Endometrium (tissue), 2 donors: ENCODE measurements at regions not wholly inside any gene's neighbourhood (a gene's known extent, or its start where the extent isn't known, plus 50 kb on each side); places are given as distances from the start of the nearest gene placed in this dataset.
"Not testable (repeated sequence)": the region's sequence is repeated elsewhere in the genome, so short reads cannot be mapped to it uniquely, and the experiment has no call there.

ENCODE experiments used
- FAIRE-seq: peaks from 2 replicates; lab custom pipeline; 2012; peaks lifted over from hg19 to GRCh38; lab: Jason Lieb, UNC
- donor health status: control.
- donor health status: control.

DNA sequence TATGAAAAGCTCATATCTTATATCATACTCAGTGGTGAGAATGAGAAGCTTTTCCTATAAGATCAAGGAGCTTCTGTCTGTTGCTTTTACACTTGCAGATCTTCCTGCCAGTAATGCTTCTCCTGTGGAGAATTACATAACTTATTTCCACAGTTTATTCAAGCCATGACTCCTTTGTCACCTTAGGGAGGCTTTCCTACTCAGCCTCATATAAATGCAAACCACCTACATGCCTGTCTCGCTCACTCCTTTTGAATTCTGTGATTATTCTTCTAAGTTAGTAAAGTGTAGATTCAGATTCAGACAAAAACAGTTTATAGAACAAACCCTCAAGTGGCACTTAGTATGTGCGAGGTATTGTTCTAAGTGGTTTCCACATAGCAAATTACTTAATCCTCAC lies 716.1 kb upstream of the ANO3 start:
- FAIRE-seq: no peak

- no peak for FAIRE-seq
Observed at GRCh38 chr11:25625094-25625493, 706.8 kb upstream of the ANO3 start.

DNA sequence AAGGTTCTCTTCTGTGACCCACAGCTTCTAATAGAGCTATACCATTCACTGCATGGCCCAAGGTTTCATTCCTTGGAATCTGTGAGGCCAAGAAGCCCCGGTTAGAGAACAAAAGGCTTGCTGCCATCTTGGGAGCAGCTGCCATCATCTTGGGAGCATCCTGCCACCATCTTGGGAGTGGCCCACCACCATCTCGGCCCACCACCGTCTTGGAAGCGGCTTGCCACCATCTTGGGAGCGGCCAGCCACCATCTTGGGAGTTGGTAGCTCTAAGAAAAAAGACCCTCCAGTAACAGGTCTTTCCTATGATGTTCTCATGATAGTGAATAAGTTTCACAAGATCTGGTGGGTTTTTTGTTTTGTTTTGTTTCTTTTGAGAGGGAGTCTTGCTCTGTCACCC lies 703.9 kb upstream of the ANO3 start:
- no peak for FAIRE-seq

- FAIRE-seq: no peak
Observed at GRCh38 chr11:25633230-25633629, 698.7 kb upstream of the ANO3 start.

GRCh38 chr11:25649220-25649619 lies 682.7 kb upstream of the ANO3 start:
- not testable (repeated sequence) for FAIRE-seq

DNA sequence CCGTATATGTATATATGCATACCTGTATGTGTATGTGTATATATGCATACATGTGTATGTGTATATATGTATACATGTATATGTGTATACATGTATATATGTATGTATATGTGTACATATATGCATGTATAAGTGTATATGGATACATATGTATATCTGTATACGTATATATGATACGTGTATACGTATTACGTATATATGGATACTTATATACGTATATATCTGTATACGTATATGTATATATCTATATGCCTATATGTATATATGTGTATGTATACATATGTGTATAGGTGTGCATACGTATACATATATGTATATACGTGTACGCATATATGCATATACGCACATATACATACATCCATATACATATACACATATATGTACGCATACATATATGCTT lies 681.6 kb upstream of the ANO3 start:
- FAIRE-seq: no peak

- no peak for FAIRE-seq
Observed at GRCh38 chr11:25655636-25656035, 676.3 kb upstream of the ANO3 start.

DNA sequence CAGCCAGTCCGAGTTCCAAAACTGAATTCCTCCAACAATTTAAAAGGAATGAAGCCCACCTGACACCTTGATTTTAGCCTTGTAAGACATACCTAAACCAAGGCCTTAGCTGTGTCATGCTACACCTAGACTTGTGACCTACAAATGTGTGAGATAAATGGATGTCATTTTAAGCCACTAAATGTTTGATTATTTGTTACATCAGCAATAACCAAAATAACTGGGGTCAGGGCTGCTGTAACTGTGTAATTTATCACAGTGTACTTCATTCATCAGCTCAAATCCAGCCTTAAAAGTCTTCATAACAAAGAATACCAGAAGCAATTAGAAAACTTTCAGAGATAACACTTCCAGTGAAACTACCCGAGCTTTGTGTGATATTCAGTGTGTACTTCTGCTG lies 673.0 kb upstream of the ANO3 start:
- no peak for FAIRE-seq

- FAIRE-seq: no peak
Observed at GRCh38 chr11:25659706-25660105, 672.2 kb upstream of the ANO3 start.

DNA sequence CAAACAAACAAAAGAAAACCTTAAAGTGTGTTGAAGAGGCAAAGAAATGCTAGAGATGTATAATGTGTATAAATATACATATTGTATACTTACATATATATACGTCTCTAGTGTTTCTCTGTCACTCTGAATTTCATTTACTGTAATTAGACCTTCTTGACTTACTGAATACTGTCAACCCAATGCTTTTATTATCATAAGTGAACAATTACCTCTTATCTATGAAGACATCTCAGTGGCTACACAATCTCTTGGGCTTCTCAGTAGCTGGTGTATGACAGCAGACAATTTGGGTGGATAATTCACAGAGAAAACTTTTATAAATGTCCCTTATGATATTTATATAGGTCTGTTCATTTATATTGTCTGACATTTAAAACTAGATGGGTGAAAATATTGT lies 664.1 kb upstream of the ANO3 start:
- no peak for FAIRE-seq

DNA sequence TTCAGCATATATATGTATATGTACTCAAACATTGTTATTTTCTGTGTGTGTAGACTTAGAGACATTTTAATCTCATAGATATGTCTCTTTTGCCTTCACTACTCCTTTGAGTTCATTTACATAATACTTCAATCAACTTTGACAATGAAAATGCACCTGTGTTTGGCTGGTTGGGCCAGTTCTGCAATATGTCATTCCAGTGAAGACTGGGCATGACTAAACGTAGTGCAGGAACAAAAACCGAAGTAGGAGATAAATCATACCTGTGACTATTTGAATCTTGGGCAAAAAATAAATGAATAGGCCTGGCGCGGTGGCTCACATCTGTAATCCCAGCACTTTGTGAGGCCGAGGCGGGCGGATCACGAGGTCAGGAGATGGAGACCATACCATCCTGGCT lies 640.0 kb upstream of the ANO3 start:
- no peak for FAIRE-seq

- no peak for FAIRE-seq
Observed at GRCh38 chr11:25702417-25702816, 629.5 kb upstream of the ANO3 start.

GRCh38 chr11:25710975-25711374 lies 621.0 kb upstream of the ANO3 start:
- FAIRE-seq: no peak

DNA sequence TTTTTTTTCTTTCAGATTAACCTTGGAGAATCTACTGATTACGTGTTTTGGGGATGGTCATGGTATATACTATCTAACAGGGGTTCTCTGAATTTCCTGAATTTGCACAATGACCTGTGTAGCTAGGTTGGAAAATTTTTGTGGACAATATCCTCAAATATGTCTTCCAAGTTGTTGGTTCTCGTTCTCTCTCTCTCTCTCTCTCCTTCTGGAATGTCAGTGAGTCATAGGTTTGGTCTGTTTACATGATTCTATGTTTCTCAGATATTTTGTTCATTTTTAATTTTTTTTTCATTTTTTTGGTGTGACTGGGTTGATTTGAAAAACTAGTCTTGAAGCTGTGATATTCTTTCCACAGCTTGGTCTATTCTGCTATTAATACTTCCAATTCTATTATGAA lies 604.0 kb upstream of the ANO3 start:
- FAIRE-seq: no peak

DNA sequence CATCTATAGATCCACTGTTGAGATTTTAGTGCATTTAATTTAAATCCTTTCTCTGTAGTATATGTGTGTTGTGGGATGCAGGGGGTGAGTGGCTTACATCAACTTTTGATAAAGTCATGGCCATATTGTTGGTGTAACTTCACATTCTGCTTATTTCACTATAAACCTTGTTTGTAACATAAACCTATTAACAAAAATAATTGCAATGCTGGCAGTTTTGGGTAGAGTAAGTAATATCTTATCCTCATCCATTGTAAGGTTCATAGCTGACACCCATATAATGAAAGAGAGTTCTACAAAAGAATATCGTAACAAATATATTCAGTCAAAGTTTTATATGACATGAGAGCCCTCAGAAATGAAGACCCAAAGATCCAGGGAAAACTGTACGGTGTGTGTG lies 601.7 kb upstream of the ANO3 start:
- no peak for FAIRE-seq

- no peak for FAIRE-seq
Observed at GRCh38 chr11:25733777-25734176, 598.2 kb upstream of the ANO3 start.

DNA sequence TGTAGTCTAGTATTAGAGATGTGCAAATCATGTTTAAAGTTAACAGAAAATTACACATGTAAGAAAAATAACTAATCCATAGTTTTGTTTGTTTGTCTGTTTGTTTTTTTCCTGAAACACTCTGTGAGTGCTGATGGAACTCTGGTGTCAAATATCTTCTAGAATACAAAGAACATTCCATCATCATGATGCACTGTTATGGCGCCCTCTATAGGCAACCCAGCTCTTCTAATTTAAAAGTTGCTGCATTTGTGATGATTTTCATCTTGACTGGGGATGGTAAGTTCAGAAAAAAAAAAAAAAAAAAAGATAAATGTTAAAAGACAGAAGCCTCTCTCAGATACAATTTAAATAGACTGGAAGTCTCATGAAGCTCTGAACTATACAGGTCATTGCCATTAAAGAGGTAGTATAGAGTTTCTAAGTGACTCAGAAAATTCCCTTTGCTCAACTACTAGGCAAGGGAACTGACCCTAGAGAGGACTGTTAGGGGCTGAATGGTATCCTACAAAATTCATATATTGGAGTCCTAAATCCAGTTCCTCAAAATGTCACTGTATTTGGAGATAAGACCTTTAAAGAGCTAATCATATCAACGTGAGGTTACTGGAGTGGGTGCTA lies 597.2 kb upstream of the ANO3 start:
- peak; percentile 46 for FAIRE-seq

DNA sequence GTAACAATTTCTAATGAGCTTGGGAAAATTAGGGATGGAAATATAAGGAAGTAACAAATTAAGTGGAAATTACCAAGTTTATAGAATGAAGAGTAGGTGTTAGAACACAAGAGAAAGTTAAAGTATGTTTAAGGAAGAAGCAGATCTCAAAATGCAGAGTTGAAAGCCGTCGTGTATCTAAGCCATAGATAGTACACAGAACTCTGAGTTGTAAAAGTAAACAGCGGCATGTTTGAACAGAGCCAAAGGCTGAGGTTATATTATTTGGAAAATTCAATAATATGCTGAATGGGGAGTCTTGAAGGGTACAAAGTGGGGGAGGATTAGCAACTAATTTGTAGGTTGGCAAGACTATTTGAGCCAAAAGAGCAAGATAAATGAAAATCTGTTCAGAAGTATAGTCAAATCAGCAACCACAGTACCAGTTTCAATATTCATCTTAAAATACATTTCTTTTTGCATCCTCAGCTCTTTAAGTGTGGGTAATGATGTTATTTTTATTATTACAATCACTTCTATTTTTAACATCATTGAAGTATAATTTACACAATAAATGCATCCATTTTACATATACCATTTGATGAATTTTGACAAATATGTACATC lies 594.8 kb upstream of the ANO3 start:
- FAIRE-seq: no peak

DNA sequence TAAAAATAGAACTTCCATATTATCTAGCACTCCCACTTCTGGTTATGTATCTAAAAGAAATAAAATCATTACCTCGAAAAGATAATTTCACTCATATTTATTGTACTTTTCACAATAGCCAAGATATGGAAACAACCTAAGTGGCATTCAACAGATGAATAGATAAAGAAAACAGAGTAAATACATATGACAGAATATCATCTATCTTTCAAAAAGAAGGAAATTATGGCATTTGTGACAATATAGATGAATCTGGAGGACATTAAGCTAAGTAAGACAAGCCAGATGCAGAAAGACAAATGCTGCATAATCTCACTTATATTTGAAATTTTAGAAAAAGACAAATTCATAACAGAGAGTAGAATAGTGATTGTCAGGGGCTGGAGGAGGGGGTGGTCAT lies 590.0 kb upstream of the ANO3 start:
- FAIRE-seq: no peak

- no peak for FAIRE-seq
Observed at GRCh38 chr11:25742800-25743199, 589.1 kb upstream of the ANO3 start.

DNA sequence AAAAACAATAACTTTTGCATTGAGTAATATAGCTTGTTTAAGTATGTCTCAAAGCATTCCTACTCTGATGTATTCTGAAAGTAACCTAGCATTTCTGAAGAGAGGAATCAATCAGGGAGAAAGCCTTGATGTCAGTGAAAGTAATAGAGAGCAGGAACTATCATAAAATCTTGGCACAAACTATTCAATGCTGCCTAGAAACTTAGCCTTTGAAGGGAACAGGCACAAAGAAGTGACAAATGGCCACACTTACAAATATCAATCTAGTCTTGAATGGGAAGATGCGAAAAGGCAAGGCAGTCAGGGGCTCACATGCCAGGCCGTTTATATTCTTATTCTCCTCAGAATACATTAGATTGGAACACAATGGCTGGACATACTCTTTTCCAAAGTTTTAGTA lies 576.5 kb upstream of the ANO3 start:
- no peak for FAIRE-seq

DNA sequence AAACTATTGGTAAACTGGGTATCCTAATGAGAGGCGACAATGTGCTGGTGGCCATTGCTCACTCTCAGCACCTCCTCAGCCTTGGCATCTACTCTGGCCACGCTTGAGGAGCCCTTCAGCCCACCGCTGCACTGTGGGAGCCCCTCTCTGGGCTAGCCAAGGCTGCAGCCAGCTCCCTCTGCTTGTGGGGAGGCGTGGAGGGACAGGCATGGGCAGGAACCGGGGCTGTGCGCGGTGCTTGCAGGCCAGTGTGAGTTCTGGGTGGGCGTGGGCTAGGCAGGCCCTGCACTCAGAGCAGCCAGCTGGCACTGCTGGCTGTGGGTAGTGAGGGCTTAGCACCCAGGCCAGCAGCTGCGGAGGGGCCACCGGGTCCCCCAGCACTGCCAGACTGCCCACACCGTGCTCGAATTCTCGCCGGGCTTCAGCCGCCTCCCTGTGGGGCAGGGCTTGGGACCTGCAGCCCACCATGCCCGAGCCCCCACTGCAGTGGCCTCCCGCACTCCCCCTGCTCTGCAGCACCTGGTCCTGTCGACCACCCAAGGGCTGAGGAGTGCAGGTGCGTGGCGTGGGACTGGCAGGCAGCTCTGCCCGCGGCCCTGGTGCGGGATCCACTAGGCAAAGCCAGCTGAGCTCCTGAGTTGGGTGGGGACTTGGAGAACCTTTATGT lies 575.9 kb upstream of the ANO3 start:
- no peak for FAIRE-seq

DNA sequence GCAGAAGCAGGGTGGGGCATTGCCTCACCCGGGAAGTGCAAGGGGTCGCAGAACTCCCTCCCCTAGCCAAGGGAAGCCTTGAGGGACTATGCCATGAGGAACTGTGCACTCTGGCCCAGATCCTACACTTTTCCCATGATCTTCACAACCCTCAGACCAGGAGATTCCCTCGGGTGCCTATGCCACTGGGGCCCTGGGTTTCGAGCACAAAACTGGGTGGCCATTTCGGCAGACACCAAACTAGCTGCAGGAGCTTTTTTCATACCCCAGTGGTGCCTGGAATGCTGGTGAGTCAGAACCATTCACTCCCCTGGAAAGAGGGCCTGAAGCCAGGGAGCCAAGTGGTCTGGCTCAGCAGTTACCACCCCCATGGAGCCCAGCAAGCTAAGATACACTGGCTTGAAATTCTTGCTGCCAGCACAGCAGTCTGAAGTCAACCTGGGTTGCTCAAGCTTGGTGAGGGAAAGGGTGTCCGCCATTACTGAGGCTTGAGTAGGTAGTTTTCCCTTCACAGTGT lies 573.7 kb upstream of the ANO3 start:
- FAIRE-seq: no peak
